ENCODE measurements at regions not wholly inside any gene's neighbourhood (a gene's known extent, or its start where the extent isn't known, plus 50 kb on each side); places are given as distances from the start of the nearest gene placed in this dataset.

GRCh38 chr7:81128011-81128410 is 209.2 kb upstream of the SEMA3C start:
- no peak for DNase-seq
- WGBS, 4 donors = 64 to 81% (median 78%) methylated on average over 1 of the region's 1 CpG
- intact Hi-C loops (cut with DNase I) = no loop called here
- Histone ChIP-seq H3K4me3 (no peak overlapping the region), H3K9me3 (replicated peaks in 1 of 3) (no peaks in the 10 kb centered on the region), H3K27ac (no peak overlapping the region), H3K4me1 (replicated peaks in 1 of 2) (no peaks in the 10 kb centered on the region), H3K27me3 (no peaks in the 10 kb centered on the region), H3K36me3 (replicated peaks in 1 of 2) (no peaks in the 10 kb centered on the region)
- TF ChIP-seq POLR2A (IDR thresholded peaks at IDR 0.05) = no peak
- no peak for TF ChIP-seq CTCF (IDR thresholded peaks at IDR 0.05)

GRCh38 chr7:81120803-81121202 is 202.0 kb upstream of the SEMA3C start:
- no peak for DNase-seq
- Histone ChIP-seq H3K27ac (no peak overlapping the region), H3K9me3 (replicated peaks in 1 of 3) (no peaks in the 10 kb centered on the region), H3K36me3 (replicated peaks in 1 of 2) (no peaks in the 10 kb centered on the region), H3K4me1 (replicated peaks in 1 of 2) (no peaks in the 10 kb centered on the region), H3K4me3 (no peak overlapping the region), H3K27me3 (no peaks in the 10 kb centered on the region)
- TF ChIP-seq CTCF (IDR thresholded peaks at IDR 0.05) = no peak
- TF ChIP-seq POLR2A (IDR thresholded peaks at IDR 0.05) = no peak
- 57 to 71% (median 65%) methylated on average over 4 of the region's 4 CpGs for WGBS, 4 donors
- intact Hi-C loops (cut with DNase I) = no loop called here

DNA sequence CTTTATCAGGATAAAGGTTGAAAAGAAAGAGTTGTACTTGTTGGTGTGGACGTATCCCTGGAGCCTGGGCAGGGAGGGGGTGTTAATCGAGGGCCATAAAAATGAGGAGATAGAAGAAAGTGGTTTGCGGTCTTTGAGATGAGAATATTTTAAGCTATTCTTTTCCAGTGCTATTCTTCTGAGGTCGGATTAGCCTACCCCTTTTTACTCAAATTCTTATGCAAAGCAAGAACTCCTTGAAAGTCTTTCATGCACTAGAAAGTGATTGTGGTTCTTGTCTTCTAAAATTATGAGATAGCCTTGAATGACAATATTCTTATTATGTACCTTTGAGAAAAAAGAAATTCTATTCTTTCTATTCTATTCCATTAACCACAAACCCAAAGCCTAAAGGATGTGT is 201.3 kb upstream of the SEMA3C start:
- TF ChIP-seq CTCF (IDR thresholded peaks at IDR 0.05) (no peak), POLR2A (IDR thresholded peaks at IDR 0.05) (no peak)
- H3K36me3 ChIP-seq (replicated peaks in 1 of 2) = no peaks in the 10 kb centered on the region
- DNase-seq = no peak
- WGBS, 4 donors = 79 to 86% (median 81%) methylated on average over 4 of the region's 4 CpGs
- no peaks in the 10 kb centered on the region for H3K9me3 ChIP-seq (replicated peaks in 1 of 3)
- no peaks in the 10 kb centered on the region for H3K27me3 ChIP-seq
- no peaks in the 10 kb centered on the region for H3K4me1 ChIP-seq (replicated peaks in 1 of 2)
- no peak overlapping the region for H3K4me3 ChIP-seq
- H3K27ac ChIP-seq = no peak overlapping the region
- intact Hi-C loops (cut with DNase I) = no loop called here

- no peak overlapping the region for H3K4me3 ChIP-seq
- H3K27me3 ChIP-seq = no peaks in the 10 kb centered on the region
- DNase-seq = no peak
- intact Hi-C loops (cut with DNase I) = no loop called here
- no peaks in the 10 kb centered on the region for H3K36me3 ChIP-seq (replicated peaks in 1 of 2)
- no peaks in the 10 kb centered on the region for H3K9me3 ChIP-seq (replicated peaks in 1 of 3)
- TF ChIP-seq CTCF (IDR thresholded peaks at IDR 0.05) (no peak), POLR2A (IDR thresholded peaks at IDR 0.05) (no peak)
- H3K4me1 ChIP-seq (replicated peaks in 1 of 2) = no peaks in the 10 kb centered on the region
- 70 to 86% (median 77%) methylated on average over 1 of the region's 1 CpG for WGBS, 4 donors
- no peak overlapping the region for H3K27ac ChIP-seq
These were observed 195.8 kb upstream of the SEMA3C start for GRCh38 chr7:81114633-81115032.

Measured in adrenal gland (tissue), 9 donors.